MG63 (cell line): ENCODE measurements at regions not wholly inside any gene's neighbourhood (a gene's known extent, or its start where the extent isn't known, plus 50 kb on each side); places are given as distances from the start of the nearest gene placed in this dataset.
A peak's percentile ranks its signal among the peaks of the same experiment; 100 is the strongest.
"Not testable (repeated sequence)": the region's sequence is repeated elsewhere in the genome, so short reads cannot be mapped to it uniquely, and the experiment has no call there.

Experiments
- DNase-seq: peaks from one replicate; pipeline ENCODE4 v3.0.0-alpha.2; 2020
- H3K27me3 ChIP-seq: fragments of 250-450 bp; sonication (Bioruptor Pico); 2 replicates; pipeline ENCODE4 v1.5.1; 2020; ENCODE audit warnings: mild to moderate bottlenecking, moderate library complexity
- H3K36me3 ChIP-seq: fragments of 250-450 bp; sonication (Bioruptor Pico); 2 replicates; pipeline ENCODE4 v1.5.1; 2020; ENCODE audit warnings: mild to moderate bottlenecking, moderate library complexity
- H3K4me3 ChIP-seq: fragments of 250-450 bp; sonication (Bioruptor Pico); 2 replicates; pipeline ENCODE4 v1.5.1; 2020; ENCODE audit warnings: mild to moderate bottlenecking, moderate library complexity
- H3K9me3 ChIP-seq: fragments of 250-450 bp; sonication (Bioruptor Pico); 2 replicates; pipeline ENCODE4 v1.5.1; 2020; ENCODE audit warnings: mild to moderate bottlenecking, moderate library complexity

DNA sequence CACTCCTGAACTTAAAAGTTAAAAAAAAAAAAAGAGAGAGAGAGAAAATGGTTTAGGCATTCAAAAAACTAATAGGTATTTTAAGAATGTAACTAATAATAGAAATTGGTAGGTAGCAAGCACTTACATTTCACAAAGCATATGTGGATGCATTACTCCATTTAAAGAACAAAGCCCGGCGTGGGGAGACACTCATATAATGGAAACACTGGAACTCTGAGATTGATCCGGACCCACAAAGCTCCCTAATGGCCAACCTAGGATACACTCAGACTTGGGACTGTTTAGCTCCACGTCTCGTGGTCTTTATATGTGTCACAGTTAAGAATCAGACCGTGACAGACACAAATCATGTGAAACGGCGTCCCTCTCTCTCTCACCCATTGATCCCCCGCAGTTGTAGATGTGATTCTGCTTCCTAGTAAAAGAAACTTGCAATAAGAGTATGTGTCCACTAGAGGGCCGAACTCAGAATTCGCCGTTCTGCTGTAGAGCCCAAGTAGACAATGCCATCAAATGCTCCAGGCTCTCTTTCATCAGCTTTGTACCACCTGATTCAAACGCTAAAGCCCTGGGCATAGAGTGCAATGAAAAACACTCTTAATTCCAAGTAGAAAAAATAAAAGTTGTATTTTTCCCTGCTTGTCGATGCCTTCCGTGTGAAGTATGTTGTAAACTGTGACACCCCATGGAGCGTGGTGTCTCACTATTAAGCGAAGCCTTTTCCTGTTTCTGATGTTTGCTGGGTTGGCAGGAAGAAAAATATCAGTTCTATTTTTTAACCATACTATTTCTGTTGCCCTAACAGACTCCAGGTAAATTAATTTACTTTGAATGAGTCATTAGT, 429.0 kb upstream of the MTPN start:
- Histone ChIP-seq H3K4me3 (no peak overlapping the region), H3K36me3 (no peaks in the 10 kb centered on the region), H3K27me3 (no peaks in the 10 kb centered on the region), H3K9me3 (no peaks in the 10 kb centered on the region)
- DNase-seq: no peak

DNA sequence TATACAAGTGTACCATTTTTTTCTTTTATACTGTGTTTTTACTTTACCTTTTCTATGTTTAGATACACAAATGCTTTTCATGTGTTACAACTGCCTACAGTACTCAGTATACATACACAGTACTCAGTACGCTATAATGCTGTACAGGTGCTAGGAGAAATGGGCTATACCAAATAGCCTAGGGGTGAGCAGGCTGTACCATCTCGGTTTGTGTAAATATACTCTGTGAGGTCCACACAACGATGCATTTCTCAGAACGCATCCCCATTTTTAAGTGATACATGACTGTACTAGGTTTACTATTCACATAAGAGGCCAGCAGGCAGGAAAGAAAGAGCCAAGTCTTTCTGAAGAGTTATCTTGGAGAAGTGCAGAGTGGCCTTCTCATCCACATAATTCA, 426.4 kb upstream of the MTPN start:
- H3K36me3 ChIP-seq: no peaks in the 10 kb centered on the region
- no peaks in the 10 kb centered on the region for H3K27me3 ChIP-seq
- H3K9me3 ChIP-seq: no peaks in the 10 kb centered on the region
- no peak for DNase-seq
- H3K4me3 ChIP-seq: no peak overlapping the region

DNA sequence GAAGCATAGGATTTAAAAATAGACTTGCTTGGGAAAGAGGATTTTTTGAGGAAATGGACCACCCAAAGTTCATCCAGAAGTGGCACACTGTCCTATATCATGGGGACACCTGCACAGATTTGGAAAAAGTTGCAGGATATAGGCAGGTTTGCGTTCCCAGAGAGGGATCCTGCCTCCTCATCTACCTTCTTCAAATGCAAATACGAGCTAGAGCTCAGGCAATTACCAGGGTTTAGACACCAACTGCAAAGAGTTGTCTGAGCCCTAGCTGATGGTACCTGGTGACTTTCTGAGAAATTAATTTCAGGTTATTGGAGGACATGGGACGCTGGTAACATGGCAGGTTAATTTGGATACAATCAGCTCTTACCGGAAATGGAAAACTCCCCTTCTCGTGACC, 423.7 kb upstream of the MTPN start:
- Histone ChIP-seq H3K27me3 (no peaks in the 10 kb centered on the region), H3K36me3 (no peaks in the 10 kb centered on the region), H3K4me3 (no peak overlapping the region), H3K9me3 (no peaks in the 10 kb centered on the region)
- no peak for DNase-seq

DNA sequence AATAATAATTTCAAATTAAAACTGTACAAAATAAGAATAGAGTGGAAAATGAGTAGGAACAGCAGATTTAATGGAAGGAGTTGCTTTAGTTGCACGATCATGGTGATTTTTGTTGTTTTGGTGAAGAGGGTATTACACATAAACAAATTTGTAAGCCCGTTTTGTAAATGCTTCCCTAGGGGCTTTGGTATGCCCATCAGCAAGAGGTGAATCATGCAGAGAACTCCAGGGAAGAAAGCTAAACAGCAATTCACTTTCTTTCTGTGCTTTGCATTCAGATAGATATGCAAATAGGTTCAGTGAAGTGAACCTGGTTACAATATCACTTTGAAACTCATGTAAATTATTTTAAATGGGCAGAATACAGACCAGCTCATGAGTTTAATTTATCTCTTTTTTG, 422.2 kb upstream of the MTPN start:
- no peak overlapping the region for H3K4me3 ChIP-seq
- DNase-seq: no peak
- no peaks in the 10 kb centered on the region for H3K9me3 ChIP-seq
- no peaks in the 10 kb centered on the region for H3K36me3 ChIP-seq
- H3K27me3 ChIP-seq: no peaks in the 10 kb centered on the region

DNA sequence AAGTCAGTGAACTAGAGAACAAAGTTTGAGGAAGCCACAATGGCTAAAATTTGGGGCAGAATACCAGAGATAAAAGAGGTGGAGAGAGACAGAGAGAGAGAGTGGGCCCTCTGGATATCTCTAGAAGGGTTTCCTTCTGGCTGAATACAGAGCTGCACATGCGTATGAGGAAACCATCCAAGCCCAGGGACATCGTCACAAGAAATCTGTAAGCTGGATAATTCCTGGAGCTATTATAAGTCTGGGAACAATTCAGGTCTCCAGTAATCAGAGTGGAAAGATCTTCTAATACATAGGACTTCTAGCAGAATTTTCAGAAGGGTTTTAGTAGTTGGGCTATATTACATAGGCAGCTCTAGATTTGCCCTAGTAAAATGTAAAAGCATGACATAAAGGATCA, 415.7 kb upstream of the MTPN start:
- H3K36me3 ChIP-seq: no peaks in the 10 kb centered on the region
- H3K27me3 ChIP-seq: no peaks in the 10 kb centered on the region
- no peak for DNase-seq
- no peak overlapping the region for H3K4me3 ChIP-seq
- no peaks in the 10 kb centered on the region for H3K9me3 ChIP-seq

DNA sequence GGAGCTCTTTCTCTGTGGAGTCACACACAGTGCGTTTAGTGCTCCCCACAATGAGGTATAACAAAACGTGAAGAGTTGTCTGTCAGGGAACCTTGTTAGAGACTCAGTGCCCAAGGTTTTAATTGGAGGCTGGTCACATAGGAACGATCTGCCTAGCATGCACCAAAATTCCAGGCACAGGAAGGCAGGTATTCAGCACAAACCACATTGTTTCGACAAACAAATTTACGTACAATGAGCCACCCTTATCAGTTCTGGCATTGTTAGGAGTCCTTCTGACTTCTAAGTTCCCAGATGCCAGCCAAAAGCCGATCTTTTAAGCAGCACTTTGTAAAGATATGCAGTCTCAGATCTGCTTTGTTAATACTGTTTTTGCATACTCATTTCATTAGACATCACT, 414.2 kb upstream of the MTPN start:
- Histone ChIP-seq H3K9me3 (no peaks in the 10 kb centered on the region), H3K27me3 (no peaks in the 10 kb centered on the region), H3K36me3 (no peaks in the 10 kb centered on the region), H3K4me3 (no peak overlapping the region)
- DNase-seq: no peak

DNA sequence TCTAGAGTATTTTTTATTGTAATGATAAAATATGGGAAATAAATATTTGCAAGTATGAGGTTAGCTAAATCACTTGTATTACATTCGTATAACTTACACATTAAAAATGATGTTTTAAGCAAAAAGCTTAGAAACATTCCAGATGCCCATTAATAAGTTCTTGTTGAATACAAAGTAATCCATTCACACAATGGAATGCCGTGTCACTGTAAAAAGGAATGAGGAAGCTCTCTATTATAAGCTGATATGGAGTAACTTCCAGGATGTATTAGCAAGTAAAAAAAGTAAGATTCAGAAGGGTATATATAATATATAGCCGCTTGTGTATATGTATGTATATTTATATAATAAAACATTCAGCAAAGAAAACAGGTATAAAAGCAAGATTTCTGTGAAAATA, 412.8 kb upstream of the MTPN start:
- H3K36me3 ChIP-seq: no peaks in the 10 kb centered on the region

DNA sequence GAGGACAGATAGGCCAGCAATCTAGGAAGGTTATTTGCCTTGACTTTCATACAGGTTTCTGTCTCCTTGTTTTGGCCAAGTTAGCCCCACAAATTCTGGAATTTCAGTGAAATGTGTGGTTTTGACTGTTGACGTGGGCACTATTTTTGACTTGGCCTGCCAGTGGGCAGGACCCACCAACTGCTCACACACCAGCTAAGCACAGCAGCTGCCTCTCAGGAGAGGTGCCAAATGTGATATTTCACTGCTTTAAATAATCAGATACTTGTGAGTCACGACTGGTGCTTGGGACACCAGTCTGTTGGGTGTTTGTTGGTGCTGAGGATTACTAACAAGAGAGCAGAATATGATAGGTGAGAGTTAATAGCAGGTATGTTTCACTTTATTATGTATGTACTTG, 409.7 kb upstream of the MTPN start:
- Histone ChIP-seq H3K27me3 (no peaks in the 10 kb centered on the region), H3K9me3 (no peaks in the 10 kb centered on the region), H3K4me3 (no peak overlapping the region), H3K36me3 (no peaks in the 10 kb centered on the region)
- peak; percentile 2 for DNase-seq

More for the DNA sequence above, 412.8 kb upstream of the MTPN start:
- Histone ChIP-seq H3K4me3 (no peak overlapping the region), H3K27me3 (no peaks in the 10 kb centered on the region), H3K9me3 (no peaks in the 10 kb centered on the region)
- no peak for DNase-seq

DNA sequence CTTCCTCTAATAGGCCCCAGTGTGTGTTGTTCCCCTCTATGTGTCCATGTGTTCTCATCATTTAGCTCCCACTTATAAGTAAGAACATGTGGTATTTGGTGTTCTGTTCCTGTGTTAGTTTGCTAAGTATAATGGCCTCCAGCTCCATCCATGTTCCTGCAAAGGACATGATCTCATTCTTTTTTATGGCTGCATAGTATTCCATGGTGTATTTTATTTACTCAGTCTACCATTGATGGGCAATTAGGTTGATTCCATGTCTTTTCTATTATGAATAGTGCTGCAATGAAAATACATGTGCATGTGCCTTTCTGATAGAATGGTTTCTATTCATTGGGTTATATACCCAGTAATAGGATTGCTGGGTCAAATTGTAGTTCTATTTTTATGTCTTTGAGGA, 394.2 kb upstream of the MTPN start:
- not testable (repeated sequence) for H3K36me3 ChIP-seq, DNase-seq, H3K9me3 ChIP-seq, H3K4me3 ChIP-seq, H3K27me3 ChIP-seq

DNA sequence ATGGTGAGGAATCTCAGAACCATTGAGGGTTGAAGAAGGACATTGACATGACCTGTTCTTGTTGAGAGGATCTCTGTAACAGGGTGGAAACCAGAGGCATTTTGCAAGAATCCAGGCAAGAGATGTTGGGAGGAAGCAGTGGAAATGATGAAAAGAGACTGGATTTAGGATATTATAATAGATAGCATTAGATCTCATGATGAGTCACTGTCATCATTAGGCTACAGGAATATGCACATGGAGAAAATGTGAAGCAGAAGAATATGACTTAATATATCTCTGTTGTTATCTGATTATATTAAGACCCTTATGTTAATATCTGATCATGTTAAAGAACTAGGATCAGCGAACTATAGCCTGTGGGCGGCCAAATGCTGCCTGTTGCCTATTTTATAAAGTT, 393.0 kb upstream of the MTPN start:
- DNase-seq: no peak
- Histone ChIP-seq H3K27me3 (no peaks in the 10 kb centered on the region), H3K36me3 (no peaks in the 10 kb centered on the region), H3K9me3 (no peaks in the 10 kb centered on the region), H3K4me3 (no peak overlapping the region)

DNA sequence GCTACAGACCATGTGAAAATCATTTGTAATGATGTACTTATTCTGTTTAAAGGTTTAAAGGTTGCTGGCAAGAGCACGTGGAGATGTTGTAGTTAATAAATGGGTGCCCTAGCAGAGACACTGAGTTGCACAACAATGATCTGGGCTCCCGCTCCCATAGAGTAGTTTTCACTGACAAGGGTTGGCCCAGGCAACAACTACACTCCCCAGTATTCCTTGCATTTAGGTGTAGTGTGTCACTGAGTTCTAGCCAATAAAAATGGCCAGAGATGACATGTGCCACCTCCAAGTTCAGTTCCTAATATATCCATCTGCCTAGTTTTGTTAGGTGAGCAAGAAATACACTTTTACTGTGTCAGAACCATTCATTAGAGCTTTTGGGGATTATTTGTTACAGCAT, 392.1 kb upstream of the MTPN start:
- Histone ChIP-seq H3K4me3 (no peak overlapping the region), H3K27me3 (no peaks in the 10 kb centered on the region), H3K9me3 (no peaks in the 10 kb centered on the region), H3K36me3 (no peaks in the 10 kb centered on the region)
- no peak for DNase-seq

DNA sequence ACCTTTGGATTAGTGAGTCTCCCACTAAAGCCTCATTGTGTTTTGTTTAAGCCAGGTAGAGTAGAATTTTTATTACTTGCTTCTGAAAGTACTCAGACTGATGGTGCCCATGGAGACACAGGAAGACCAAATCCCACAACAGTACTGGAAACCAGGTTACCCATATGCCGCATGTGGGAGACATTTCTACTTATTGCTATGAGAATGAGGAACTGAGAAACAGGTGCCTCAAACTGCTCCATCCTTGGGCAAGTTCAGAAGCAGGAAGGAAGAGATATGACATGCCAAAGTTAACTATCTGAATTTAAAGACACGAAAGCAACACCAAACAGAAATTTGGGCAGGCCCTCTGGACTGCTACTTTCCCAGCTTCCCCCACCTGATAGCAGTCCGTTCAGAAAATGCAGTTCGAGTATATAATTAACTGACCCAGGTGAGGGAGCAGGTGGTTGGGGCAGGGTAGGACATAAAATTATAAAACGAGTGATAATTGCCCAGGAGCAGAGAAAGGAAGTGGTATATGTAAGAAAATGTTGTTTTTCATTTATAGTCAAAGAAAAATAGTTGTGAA, 382.3 kb upstream of the MTPN start:
- no peaks in the 10 kb centered on the region for H3K36me3 ChIP-seq
- H3K9me3 ChIP-seq: no peaks in the 10 kb centered on the region
- H3K27me3 ChIP-seq: no peaks in the 10 kb centered on the region
- H3K4me3 ChIP-seq: no peak overlapping the region
- DNase-seq: no peak

DNA sequence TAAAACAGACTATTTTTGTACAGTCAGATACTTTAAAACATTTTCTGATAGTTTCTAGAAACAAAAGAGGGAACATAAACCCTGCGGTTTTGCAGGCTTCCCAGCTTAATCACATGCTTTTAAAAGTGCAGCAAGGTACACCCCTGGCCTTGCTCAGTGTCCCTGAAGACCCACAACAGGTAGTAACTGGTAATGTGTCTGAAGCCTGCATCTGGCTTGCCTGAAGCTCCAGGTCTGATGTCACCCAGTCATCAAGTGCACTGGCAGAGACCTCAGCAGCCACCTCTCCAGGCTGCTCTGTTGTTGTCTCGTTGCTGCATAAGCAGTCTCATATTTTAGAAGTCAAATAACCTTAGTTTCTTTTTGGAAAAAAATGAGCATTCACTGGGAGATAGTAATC, 376.1 kb upstream of the MTPN start:
- Histone ChIP-seq H3K4me3 (no peak overlapping the region), H3K9me3 (no peaks in the 10 kb centered on the region), H3K36me3 (no peaks in the 10 kb centered on the region), H3K27me3 (no peaks in the 10 kb centered on the region)
- DNase-seq: no peak

DNA sequence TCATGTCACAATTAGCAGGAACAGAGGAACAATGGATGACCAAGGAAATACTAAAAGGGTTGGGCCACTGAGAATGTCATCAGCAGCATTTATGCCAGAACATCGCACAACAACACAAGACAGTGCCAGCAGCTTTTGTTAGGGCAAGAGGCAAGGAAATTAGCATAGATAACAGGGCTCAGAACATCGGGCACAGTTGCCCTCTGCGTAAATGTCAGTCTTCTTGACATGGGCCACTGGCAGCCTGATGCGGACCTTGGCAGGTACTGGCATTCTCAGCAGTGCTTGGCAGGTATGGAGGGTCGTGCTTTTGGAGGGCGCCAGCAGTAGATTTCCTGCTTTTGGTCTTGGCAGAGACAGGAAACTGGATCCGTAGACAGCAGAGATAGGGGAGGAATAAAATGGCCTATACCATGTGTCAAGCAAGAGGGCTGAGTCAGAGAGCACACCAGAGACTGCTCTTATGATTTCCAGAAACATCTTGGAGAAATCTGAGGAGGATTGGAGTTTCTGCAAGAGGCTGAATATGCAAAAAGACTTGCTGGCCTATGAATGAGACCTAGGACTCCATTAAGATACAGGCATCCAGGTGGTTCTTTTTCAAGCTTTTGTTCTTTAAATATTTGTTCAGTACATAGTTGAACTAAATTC, 371.5 kb upstream of the MTPN start:
- Histone ChIP-seq H3K4me3 (no peak overlapping the region), H3K27me3 (no peaks in the 10 kb centered on the region), H3K9me3 (no peaks in the 10 kb centered on the region), H3K36me3 (no peaks in the 10 kb centered on the region)
- no peak for DNase-seq

DNA sequence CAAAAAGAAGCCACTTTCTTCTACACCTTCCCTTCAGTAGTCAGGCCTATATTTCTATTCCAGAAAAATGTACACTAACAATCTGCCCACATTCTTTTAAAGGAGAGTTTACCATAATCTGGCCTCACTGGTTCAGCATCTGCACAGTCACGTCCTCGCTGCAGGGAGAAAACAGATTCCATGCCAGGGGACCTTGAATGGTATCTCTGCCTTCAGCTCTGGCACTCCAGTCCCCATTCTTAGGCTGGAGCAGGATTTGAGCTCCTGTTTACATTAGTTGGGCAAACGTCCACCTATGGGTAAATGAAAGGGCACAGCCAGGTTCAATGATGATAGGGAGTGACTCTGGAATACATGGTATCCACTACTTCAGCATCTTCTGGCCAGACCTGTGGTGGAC, 371.0 kb upstream of the MTPN start:
- H3K27me3 ChIP-seq: no peaks in the 10 kb centered on the region
- DNase-seq: no peak
- no peaks in the 10 kb centered on the region for H3K9me3 ChIP-seq
- H3K4me3 ChIP-seq: no peak overlapping the region
- no peaks in the 10 kb centered on the region for H3K36me3 ChIP-seq

DNA sequence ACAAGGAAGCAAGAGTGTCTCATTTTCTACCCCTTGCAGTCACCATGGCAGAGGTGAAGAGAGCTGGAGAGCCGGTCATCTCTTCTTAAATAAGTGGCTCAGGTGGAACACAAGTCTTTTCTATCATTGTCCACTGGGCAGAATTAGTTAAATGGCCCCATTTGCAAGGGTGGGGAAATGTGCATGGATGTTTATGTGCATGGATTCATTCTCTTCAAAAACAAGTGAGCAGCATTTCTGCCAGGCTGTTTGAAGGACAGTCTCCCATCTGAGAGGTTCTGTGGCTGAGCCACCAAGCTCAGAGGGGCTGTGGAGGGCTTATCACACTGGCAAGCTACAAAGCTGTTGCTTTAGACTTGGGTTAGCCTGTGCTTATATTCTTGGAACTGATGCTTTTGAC, 370.3 kb upstream of the MTPN start:
- H3K9me3 ChIP-seq: no peaks in the 10 kb centered on the region
- H3K27me3 ChIP-seq: no peaks in the 10 kb centered on the region
- no peaks in the 10 kb centered on the region for H3K36me3 ChIP-seq
- no peak for DNase-seq
- no peak overlapping the region for H3K4me3 ChIP-seq

DNA sequence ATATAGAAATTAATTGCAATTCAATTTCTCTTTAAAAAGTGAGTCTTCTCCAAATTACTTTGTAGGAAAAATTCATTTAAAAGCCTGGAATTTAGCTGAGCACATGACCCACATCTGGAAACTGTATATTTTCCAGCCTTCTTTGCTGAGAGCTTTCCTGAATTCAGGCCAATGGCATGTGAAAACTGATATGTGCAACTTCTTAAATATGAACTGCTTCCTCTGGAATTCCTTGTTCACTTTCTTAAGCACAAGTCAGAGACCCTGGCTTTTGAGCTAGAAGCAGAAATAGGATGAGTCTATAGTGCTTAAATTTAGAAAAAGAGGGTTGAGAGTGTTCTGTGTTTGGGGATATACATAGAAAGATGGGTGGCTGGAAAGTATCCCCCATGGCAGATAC, 365.1 kb upstream of the MTPN start:
- H3K27me3 ChIP-seq: no peaks in the 10 kb centered on the region
- no peaks in the 10 kb centered on the region for H3K36me3 ChIP-seq
- no peaks in the 10 kb centered on the region for H3K9me3 ChIP-seq
- DNase-seq: no peak
- no peak overlapping the region for H3K4me3 ChIP-seq

DNA sequence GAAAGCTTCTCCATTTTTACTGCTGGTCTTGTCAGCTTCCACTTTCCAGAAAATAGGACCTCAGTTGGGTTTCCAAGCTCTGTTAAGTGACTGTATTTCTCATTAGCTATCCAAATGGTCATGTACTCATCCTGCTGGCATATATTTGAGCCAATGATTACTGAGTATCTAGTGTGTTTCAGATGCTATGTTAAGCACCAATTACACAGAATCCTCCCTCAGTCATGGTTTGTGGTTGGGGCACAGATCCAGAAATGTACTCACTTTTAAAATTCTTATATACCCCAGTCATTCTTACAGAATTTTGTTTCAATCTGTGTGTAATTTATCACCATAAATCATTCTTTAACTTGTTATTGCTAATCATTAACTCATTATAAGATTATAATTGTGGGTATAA, 362.3 kb upstream of the MTPN start:
- Histone ChIP-seq H3K4me3 (no peak overlapping the region), H3K9me3 (no peaks in the 10 kb centered on the region), H3K36me3 (no peaks in the 10 kb centered on the region), H3K27me3 (no peaks in the 10 kb centered on the region)
- no peak for DNase-seq
